ENCODE measurements at regions not wholly inside any gene's neighbourhood (a gene's known extent, or its start where the extent isn't known, plus 50 kb on each side); places are given as distances from the start of the nearest gene placed in this dataset.

GRCh38 chrX:5829469-5829868, 399.2 kb downstream of the NLGN4X start:
- DNase-seq: peak in 1 of 2 experiments; percentile 4

GRCh38 chrX:5829060-5829459, 399.6 kb downstream of the NLGN4X start:
- no peak for DNase-seq

GRCh38 chrX:5823903-5824302, 404.8 kb downstream of the NLGN4X start:
- no peak for DNase-seq

GRCh38 chrX:5810636-5811035, 418.0 kb downstream of the NLGN4X start:
- DNase-seq: no peak

- no peak for DNase-seq
These were observed 421.5 kb downstream of the NLGN4X start for GRCh38 chrX:5807181-5807580.

- no peak for DNase-seq
These were observed 426.3 kb downstream of the NLGN4X start for GRCh38 chrX:5802391-5802790.

GRCh38 chrX:5791721-5792120, 436.9 kb downstream of the NLGN4X start:
- no peak for DNase-seq

GRCh38 chrX:5788910-5789309, 439.8 kb downstream of the NLGN4X start:
- no peak for DNase-seq

- DNase-seq: no peak
These were observed 447.8 kb downstream of the NLGN4X start for GRCh38 chrX:5780821-5781220.

- no peak for DNase-seq
These were observed 452.7 kb downstream of the NLGN4X start for GRCh38 chrX:5775846-5776430.

- DNase-seq: no peak
These were observed 454.2 kb downstream of the NLGN4X start for GRCh38 chrX:5774446-5774845.

GRCh38 chrX:5771441-5771840, 457.2 kb downstream of the NLGN4X start:
- no peak for DNase-seq

GRCh38 chrX:5756616-5757015, 472.1 kb downstream of the NLGN4X start:
- no peak for DNase-seq

GRCh38 chrX:5753291-5753690, 475.4 kb downstream of the NLGN4X start:
- no peak for DNase-seq

- no peak for DNase-seq
These were observed 475.8 kb downstream of the NLGN4X start for GRCh38 chrX:5752831-5753230.

GRCh38 chrX:5748586-5749150, 480.0 kb downstream of the NLGN4X start:
- no peak for DNase-seq

- no peak for DNase-seq
These were observed 482.4 kb downstream of the NLGN4X start for GRCh38 chrX:5746231-5746630.

- DNase-seq: no peak
These were observed 495.2 kb downstream of the NLGN4X start for GRCh38 chrX:5733501-5733900.

- DNase-seq: no peak
These were observed 498.1 kb downstream of the NLGN4X start for GRCh38 chrX:5730556-5730955.

GRCh38 chrX:5726224-5726623, 502.4 kb downstream of the NLGN4X start:
- DNase-seq: no peak

GRCh38 chrX:5724123-5724522, 504.5 kb downstream of the NLGN4X start:
- DNase-seq: no peak

- DNase-seq: no peak
These were observed 510.0 kb downstream of the NLGN4X start for GRCh38 chrX:5718651-5719050.

- no peak for DNase-seq
These were observed 512.0 kb downstream of the NLGN4X start for GRCh38 chrX:5716666-5717065.

GRCh38 chrX:5708251-5708650, 520.4 kb downstream of the NLGN4X start:
- DNase-seq: no peak

GRCh38 chrX:5702890-5703289, 525.8 kb downstream of the NLGN4X start:
- no peak for DNase-seq
